ENCODE measurements at regions not wholly inside any gene's neighbourhood (a gene's known extent, or its start where the extent isn't known, plus 50 kb on each side); places are given as distances from the start of the nearest gene placed in this dataset.

DNA sequence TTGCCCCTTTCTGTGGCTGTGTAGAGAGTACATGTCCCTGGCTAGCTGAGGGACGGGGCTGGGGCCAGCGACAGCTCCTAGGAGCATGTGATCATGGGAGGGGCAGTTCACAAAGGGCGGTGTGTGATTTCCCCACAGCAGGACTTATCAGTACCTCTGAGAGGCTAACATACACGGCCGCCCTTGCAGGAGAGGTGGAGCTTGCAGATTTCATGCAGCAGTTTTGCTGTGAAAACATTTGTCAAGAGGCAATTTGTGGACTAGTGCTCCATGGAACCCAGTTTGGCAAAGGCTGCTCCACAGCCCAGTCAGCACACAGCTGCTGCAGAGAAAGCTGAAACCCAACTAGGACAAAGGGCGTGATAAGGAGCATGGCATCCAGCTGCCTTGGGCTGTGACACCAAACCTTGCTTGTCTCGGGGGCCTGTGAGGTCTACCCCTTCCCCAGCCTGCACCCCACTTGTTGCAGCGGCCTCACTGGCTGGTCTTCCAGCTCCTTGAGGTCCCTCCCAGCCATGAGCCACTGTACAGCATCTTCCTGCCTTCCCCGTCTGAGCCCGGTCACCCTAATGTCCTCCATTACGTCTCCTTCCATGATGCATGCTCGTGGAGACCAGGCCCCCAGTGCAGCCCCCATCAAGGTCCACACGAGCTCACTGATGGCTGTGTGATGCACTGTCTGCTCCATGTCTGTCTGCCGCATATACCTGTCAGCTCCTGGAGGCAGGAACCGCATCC lies 121.4 kb upstream of the HDAC4 start:
- DNase-seq (no peak), ATAC-seq (no peak)
- intact Hi-C loops (cut with DNase I, micrococcal nuclease): no loop called here

DNA sequence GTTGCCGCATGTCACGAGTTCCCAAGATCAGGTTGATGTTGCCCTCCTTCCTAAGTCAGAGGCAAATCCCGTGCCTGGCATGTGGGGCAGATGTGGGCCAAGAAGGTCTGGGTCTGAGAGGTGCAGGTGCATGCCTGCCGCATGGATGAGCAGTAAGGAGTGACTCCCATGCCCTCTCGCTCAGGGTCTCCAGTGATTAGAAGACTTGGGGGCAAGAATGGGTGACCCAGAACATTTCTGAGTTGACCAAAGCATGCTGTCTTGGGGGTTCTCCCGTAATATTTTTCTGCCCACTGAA lies 120.6 kb upstream of the HDAC4 start:
- ATAC-seq (no peak), DNase-seq (no peak)
- intact Hi-C loops (cut with DNase I, micrococcal nuclease): no loop called here

DNA sequence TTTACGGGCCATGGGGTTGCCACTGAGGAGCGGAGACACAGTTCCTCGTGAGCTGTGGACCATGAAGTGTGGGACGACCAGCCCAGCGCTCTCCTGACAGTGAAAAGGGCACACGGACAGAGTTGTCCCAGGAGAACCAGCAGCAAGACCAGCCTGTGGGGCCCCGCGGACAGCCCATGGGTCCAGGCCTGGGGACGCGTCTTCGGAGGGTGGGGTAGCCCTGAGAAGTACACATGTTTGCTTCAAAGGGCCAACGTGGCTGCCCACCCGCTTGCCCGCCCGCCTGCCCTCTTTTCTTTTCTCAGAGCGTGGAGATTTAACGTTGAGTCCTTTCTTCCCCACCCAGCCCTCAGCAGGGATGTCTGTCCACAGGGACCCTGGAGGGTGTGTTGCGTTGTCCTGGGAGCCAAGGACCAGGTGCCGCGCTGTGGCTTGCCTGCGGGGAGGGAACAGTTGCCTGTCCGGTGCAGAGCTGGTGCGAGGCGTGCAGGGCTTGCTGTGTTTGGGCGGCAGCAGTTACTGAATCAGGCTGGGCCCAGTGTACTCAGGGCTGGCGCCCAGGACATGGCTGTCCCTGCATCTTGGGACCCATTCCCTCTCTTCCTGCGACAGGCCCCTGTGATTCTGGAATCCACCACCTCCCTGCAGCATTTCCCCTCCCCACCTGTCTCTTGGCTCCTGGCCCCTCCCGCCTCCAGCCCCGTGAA lies 120.1 kb upstream of the HDAC4 start:
- no peak for DNase-seq
- no peak for ATAC-seq
- intact Hi-C loops (cut with DNase I, micrococcal nuclease): no loop called here

DNA sequence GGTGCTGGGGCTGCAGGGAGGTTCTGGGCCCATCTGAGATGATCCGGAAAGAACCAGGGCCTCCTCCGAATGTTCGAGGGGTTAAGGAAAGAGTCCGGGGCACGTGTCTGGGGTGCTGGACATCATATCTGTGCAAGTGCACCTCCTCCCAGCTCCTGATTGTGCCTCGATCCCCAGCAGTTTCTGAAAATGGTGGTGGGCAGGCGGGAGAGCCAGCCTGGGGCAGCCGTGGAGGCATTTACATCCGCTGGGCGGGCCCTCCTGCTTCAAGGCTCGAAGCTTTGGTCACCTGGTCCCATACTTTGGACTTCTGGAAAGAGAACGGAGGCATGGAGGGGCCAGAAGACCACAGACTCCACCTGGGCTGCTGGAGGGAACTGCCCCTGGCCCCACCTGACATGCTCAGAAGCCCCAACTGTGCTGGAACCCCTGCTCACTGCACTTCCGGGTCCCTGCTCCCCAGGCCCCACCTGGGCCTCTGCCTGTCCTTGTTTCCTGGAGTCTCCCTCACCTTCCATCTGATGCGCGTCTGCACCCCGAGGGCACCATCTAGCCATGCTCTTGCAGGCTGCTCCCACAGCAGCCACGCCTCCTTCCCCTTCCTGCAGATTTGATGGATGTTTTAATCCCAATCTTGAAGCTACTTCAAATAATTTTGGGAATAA lies 119.2 kb upstream of the HDAC4 start:
- no peak for DNase-seq
- no peak for ATAC-seq
- intact Hi-C loops (cut with DNase I, micrococcal nuclease): no loop called here

DNA sequence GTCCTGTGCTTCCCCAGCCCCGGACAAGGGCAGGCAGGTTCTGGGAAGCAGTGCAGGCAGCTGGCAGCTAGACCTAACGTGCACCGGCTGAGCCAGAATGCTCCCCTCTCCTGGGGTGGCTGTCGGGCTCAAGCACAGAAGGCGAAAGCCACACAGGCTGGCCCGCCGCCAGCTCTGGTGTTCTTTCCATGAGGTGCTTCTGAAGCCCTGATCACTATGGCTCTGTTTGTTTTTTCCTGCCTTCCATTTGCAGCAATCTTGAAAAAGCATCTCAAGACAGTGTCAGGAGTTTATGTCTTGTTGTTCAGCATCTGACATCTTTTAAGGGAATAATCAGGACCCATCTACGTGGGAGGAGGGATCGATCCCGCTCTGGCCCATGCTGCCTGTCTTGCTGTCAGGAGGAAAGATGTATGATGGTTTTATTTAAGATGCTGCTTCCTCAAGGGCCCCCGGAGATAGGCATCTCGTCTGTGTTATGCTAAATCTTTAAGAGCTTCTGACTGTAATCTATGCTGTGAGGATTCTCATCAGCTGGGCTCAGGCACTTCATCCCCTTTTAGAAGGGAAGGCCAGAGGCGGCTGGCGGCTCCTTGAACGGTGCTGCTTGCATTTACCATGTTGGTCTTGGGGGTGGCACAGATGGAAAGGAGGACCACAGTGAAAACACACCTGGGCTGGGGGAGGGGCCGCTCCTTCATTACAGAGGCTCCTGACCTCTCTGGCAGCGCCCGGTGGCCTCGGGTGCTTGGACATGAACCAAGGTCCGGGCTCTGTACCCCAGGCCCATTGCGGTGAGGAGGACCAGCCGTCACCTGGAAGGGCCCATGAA lies 118.5 kb upstream of the HDAC4 start:
- ATAC-seq: no peak
- no peak for DNase-seq

DNA sequence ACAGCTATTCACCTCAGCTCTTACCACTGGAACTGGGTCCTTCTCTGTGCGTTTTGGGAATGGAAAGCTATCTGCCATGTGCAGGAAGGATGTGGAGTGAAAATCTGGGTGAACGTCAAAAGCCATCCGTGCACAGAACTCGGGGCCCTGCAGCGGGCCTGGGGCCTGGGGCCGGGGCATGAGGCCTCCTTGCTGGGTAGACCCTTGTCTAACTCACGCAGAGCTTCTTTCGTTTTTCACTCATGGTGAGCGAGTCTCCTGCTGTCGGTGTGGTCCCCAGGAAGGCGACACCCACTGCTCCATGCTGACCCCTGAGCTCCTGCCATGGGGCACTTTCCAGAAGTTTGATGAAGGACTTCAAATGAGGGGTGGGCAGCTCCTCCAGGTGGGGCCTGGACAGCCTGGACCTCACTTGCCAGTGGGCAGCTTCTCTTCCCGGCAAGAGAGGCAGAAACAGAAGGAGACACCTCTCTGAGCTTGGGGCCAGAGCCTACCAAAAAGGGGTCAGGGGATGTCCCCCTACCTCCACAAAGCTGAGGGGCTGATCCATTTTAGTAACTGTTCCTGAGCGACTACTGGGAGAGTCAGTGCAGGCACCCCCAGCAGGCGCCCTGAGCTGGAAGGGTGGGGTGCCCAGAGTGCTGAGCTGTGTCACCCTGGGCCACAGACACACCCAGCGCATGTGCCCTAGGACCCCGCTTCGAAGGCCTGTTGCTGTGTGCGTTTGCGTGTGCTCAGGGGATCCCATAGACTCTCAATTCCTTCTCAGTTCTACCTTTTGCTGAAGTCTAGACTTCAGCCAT lies 117.7 kb upstream of the HDAC4 start:
- ATAC-seq: no peak
- intact Hi-C loops (cut with DNase I, micrococcal nuclease): no loop called here

More for the DNA sequence above, 118.5 kb upstream of the HDAC4 start:
- intact Hi-C loops (cut with DNase I, micrococcal nuclease): no loop called here

DNA sequence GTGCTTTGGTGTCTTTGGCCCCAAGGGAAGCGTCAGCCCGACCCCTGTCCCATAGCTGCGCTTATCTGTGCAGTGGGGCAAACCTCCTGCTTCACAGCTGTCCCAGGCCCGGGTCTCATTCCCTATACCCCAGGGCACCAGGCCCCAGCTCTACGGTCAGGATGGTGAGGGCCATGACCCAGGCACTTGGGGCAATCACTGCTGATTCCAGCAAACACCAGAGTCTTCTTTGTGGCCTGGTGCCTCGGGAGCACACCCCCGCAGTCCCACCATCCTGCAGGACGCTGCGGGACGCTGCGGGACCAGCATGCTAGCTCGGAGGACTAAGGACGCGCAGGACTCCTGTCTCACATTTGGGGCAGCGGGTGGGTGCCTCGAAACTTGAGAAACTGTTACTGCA lies 116.9 kb upstream of the HDAC4 start:
- intact Hi-C loops (cut with DNase I, micrococcal nuclease): no loop called here
- ATAC-seq: no peak
- DNase-seq: no peak

More for the DNA sequence above, 117.7 kb upstream of the HDAC4 start:
- DNase-seq: no peak

DNA sequence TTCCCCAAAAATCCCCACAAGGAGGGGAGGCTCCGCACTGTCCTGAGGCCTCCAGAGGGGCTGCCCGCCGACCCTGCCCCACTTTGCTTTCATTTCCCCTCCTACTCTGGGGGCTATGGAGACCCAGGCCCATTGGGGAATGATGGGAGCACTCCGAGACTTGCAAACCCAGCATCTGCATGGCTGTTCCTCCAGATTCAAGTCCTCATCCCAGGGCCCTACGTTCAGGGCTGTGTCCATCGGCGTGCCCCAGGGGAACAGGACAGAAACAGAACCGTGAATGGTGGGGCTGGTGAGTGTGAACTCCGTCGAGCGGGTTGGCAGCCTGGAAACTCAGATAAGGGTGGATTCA lies 116.1 kb upstream of the HDAC4 start:
- no peak for ATAC-seq
- intact Hi-C loops (cut with DNase I, micrococcal nuclease): no loop called here
- no peak for DNase-seq

DNA sequence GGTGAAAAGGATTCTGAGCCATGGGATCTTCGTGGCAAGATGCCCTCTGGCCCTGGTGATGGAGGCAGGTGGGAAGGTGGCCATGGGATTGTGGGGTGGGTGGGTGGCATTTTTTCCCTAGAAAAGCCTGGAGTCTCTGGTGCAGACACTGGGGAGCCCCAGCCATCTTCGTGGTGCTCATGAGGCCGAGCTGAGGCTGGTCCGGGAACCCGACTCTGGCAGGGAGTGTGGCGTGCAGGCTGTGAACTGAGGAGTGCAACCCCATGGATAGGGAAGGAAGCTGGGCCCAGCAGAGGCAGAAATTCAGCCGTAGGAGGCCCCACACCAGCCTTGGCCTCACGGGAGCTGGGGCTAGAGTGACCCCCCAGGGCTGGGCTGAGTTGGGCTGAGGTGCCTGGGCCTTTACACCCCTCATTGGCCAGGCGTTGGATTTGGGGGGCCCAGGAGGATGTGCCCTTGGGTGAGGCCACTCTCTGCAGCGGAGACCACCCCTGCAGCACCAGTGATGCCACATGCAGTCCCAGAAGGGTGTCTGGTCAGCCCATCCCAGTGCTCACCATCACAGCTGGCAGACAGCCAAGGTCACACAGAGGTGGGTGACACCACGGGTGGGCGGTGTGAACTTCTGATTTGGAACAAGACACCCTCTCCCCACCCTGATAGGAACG lies 115.6 kb upstream of the HDAC4 start:
- ATAC-seq (no peak), DNase-seq (no peak)
- intact Hi-C loops (cut with DNase I, micrococcal nuclease): no loop called here

DNA sequence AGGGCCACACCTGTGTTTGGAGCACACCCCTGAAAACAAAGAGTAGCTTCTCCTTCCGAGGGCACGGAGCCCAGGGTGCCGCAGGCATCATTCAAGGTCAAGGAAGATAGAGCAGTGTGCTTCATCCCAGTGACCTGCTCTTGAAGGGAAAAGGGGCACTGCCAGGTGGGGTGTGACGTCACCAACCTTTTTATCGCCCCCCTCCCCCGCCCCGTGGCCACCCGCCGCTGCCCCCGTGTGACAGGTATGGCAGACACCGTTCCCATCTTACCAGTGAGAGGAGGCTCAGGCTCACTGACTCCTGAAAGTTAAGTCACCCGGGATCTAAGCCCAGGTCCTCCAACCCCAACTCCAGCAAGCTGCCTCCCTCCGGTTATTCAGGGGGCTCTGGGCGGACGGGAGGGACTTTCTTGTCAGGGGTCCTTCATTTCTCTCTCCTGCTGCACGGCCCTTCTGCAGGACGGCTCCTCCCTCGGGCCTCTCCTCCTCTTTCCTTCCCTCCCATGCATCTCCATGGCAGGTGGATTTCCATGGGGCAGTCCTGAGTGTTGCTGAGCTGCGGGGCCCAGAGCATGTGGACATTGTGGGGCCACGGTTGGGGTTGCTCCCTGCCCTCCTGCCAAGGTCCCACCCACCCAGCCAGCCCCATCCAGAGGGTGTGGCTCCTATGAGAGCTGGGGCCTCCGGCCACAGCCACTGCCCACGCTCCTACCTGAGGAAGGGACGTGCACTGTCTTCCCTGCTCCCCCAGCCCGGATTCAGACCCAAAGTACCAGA lies 114.1 kb upstream of the HDAC4 start:
- no peak for ATAC-seq
- no peak for DNase-seq
- intact Hi-C loops (cut with DNase I, micrococcal nuclease): no loop called here

DNA sequence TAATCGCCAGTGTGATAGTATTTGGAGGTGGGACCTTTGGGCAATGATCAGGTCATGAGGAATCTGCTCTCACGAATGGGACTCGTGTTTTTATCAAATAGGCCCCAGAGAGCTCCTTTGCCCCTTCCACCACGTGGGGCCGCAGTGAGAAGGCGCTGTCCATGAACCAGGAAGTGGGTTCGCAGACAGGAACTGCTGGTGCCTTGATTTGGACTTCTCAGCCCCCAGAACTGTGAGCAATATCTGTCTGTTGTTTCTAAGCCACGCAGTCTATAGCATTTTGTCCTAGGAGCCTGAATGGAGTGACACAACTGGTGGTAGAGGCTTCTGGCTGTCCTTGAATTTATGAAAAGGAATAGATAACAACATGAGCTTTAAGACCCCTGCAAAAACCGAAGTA lies 111.2 kb upstream of the HDAC4 start:
- DNase-seq: no peak
- intact Hi-C loops (cut with DNase I, micrococcal nuclease): no loop called here
- no peak for ATAC-seq

DNA sequence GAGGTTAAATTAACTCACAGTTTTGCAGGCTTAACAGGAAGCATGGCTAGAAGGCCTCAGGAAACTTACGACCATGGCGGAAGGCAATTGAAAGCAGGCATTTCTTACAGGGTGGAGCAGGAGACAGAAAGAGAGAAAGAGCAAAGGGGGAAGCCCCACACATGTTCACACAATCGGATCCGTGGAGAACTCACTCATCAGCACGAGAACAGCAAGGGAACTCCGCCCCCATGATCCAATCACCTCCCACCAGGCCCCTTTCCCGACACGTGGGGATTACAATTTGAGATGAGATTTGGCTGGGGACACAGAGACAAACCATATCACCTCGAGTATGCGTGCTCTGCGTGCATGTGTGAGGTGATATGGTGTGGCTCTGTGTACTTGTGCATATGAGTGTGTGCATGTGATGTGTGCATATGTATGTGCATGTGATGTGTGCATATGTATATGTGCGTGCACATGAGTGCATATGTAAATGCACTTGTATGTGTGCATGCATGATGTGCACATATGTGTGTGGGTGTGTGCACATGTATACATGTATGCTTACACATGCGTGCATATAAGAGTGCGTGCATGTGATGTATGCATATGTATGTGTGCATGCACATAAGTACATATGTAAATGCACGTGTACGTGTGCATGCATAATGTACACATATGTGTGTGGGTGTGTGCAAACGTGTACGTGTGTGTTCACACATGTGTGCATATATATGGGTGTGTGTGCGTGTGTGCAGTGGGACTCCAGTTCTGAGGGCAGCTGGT lies 108.7 kb upstream of the HDAC4 start:
- intact Hi-C loops (cut with DNase I, micrococcal nuclease): no loop called here
- ATAC-seq (no peak), DNase-seq (no peak)

DNA sequence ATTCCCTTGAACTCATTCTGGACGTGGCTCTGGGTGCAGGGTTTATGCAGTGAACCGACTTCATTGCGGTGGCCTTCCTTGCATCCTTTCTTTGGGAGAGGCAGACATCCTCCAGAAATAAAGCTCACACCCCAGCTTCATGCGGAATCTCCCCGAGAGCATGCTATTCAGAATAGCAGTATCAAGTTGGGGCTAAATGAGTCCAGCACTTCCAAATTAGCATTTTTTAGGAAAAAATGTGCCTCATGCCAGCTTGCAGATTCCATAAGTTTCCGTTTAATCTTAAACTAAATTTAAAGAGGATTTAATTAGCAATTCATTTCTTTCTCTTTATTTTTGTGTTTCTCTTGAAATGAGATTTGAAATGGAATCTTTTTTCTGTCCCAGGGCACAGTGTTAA lies 107.4 kb upstream of the HDAC4 start:
- ATAC-seq: no peak

DNA sequence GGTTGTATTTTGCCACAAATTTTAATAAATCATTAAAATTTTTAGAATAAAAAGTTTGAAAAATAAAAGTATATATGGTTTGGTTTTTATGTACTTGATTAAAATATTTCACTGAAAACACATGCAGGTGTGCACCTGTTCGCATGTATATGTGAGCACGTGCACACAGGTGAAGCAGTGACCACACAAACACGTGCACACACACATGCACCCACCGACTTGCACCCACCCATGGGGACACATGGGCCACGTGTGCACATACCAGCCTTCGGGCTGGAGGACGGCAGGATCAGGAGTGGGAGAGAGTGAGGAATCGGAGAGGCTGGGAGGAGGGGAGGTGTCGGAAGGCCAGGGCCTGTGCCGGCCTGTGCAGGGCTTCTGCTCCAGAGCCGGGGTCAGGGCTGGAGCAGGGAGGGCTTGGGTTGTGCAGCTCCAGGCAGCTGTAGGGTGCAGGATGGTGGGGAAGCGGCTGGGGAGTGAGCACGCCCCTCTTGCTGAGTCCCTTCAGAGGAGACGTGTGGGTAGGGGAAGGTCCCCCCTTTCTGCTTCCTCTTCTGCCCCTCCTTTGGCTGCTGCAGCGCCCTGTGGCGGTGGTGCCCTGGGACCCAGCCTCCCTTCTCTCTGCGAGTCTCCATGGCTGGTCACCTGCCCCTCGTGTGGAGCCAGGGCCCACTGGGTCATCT lies 106.9 kb upstream of the HDAC4 start:
- ATAC-seq (no peak), DNase-seq (no peak)
- intact Hi-C loops (cut with DNase I, micrococcal nuclease): no loop called here

More for the DNA sequence above, 107.4 kb upstream of the HDAC4 start:
- intact Hi-C loops (cut with DNase I, micrococcal nuclease): no loop called here
- DNase-seq: no peak

DNA sequence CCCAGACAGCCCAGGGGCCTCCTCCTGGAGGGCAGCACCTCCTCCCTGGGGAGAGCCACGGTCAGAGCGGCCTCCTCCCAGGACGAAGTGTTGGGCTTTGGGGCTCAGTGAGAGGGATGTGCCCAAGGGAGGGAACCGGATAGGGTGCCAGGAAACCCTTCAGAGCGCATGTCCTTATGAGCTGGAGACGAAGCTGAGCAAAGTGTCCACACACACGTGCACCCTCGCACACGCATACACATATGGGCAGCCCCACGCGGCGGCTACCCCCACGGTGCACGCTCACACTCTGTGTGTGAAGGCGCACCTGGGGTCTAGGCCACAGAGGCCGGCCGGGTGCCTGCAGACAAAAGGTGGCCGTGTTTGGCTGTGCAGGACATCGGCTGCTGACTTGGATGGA lies 106.1 kb upstream of the HDAC4 start:
- ATAC-seq: no peak
- no peak for DNase-seq
- intact Hi-C loops (cut with DNase I, micrococcal nuclease): no loop called here

DNA sequence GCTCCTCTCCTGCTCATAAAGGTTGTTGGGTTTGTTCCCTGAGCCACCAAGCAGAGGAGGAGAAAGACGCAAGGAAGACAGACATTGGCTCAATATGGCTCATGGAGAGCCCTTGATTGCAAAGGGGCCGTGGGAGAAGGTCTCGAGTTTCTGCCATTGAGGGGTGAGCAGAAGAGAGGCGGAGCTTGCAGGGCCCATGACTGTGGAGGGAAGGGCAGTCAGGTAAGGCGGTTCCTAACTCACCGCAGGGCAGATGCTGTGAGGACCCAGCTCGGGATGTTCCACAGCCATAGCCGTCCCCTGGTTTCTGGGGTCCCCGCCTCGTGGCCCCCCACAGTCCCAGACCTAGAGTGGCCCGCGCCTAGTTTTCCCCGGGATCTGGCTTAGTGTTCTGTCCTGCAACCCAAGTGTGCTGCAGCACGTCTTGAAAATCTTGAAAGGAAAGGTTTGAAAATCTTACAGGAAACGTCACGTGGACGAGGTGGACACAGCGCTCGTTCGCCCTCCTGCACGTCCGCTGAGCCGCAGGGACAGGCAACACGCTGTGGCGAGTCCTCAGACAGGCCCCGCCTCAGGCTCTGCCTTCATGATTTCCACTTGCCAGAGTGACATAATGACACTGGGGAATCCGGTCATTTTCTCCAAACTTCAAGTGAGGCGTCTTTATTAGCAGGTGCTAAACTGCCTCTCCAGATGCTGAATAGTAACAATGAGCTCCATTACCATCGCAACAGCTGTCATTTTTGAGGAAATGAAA lies 105.5 kb upstream of the HDAC4 start:
- DNase-seq (no peak), ATAC-seq (no peak)
- intact Hi-C loops (cut with DNase I, micrococcal nuclease): no loop called here

Data from left colon (tissue), 2 donors.